Suprapubic skin (tissue), 4 donors: ENCODE measurements at regions not wholly inside any gene's neighbourhood (a gene's known extent, or its start where the extent isn't known, plus 50 kb on each side); places are given as distances from the start of the nearest gene placed in this dataset.

Source experiments
- DNase-seq, 2 donors: peaks; one replicate each; pipeline ENCODE4 v3.0.0-alpha.2; 2019; ENCODE audit warnings: low spot score in 2 of 2
- H3K27ac ChIP-seq: fragments of 200-600 bp; sonication (generic); one replicate; pipeline ENCODE4 v1.5.1; 2019
- H3K27me3 ChIP-seq: fragments of 200-600 bp; sonication (generic); one replicate; pipeline ENCODE4 v1.5.1; 2019
- H3K36me3 ChIP-seq: fragments of 200-600 bp; sonication (generic); one replicate; pipeline ENCODE4 v1.5.1; 2019
- H3K4me1 ChIP-seq: fragments of 200-600 bp; sonication (generic); one replicate; pipeline ENCODE4 v1.5.1; 2019
- H3K4me3 ChIP-seq: fragments of 200-600 bp; sonication (generic); one replicate; pipeline ENCODE4 v1.5.1; 2019; ENCODE audit warnings: mild to moderate bottlenecking
- H3K9me3 ChIP-seq: fragments of 200-600 bp; sonication (generic); one replicate; pipeline ENCODE4 v1.5.1; 2019
- CTCF ChIP-seq, 2 donors: fragments of 200-600 bp in 1 of 2; fragments of 450-650 bp in 1 of 2; sonication (generic) in 1 of 2; IDR thresholded peaks; one replicate each; pipeline ENCODE4 v1.5.1; 2016 to 2019; ENCODE audit warnings: antibody characterized with exemption in 2 of 2, mild to moderate bottlenecking in 1 of 2, moderate library complexity in 1 of 2
- EP300 ChIP-seq: sonication (generic); formaldehyde crosslinking; IDR thresholded peaks from one replicate; pipeline ENCODE4 v1.6.1; 2017; ENCODE audit warnings: antibody characterized with exemption
- POLR2A ChIP-seq, 2 donors: fragments of 450-650 bp; IDR thresholded peaks; one replicate each; pipeline ENCODE4 v1.6.1; 2017; ENCODE audit warnings: antibody characterized with exemption in 2 of 2, mild to moderate bottlenecking in 2 of 2, moderate library complexity in 2 of 2
- POLR2AphosphoS5 ChIP-seq, 3 donors: sonication (generic); formaldehyde crosslinking; IDR thresholded peaks; one replicate each; pipeline ENCODE4 v1.6.1; 2017; ENCODE audit warnings: antibody characterized with exemption in 3 of 3
- WGBS: methylation state at CpG from one replicate; pipeline ENCODE4 v1.1.5; 2018; 5-methylcytosine and 5-hydroxymethylcytosine counted together

GRCh38 chr6:26156850-26157250 is 69.6 kb downstream of the HFE start:
- no peaks in the 10 kb centered on the region for H3K9me3 ChIP-seq
- under 1% methylated on average over 18 of the region's 18 CpGs for WGBS
- no peaks in the 10 kb centered on the region for H3K36me3 ChIP-seq
- H3K27me3 ChIP-seq: no peaks in the 10 kb centered on the region
- H3K4me3 ChIP-seq: peak overlapping the region; percentile 71
- TF ChIP-seq POLR2A (IDR thresholded peaks at IDR 0.05) (peak; percentile 11 to 68), CTCF (IDR thresholded peaks at IDR 0.05) (no peak)
- peak; percentile 83 to 87 for DNase-seq
- H3K4me1 ChIP-seq: peaks cover 23% of the 10 kb centered on the region
- peak overlapping the region; percentile 89 for H3K27ac ChIP-seq

- H3K4me1 ChIP-seq: peaks cover 21% of the 10 kb centered on the region
These were observed 70.2 kb downstream of the HFE start for GRCh38 chr6:26157251-26158075.

GRCh38 chr6:26158076-26158580 is 70.9 kb downstream of the HFE start:
- Histone ChIP-seq H3K4me1 (peaks cover 17% of the 10 kb centered on the region), H3K27ac (peak overlapping the region; percentile 81), H3K27me3 (no peaks in the 10 kb centered on the region), H3K9me3 (no peaks in the 10 kb centered on the region), H3K4me3 (peak overlapping the region; percentile 71), H3K36me3 (no peaks in the 10 kb centered on the region)
- peak; percentile 86 to 88 for DNase-seq
- TF ChIP-seq POLR2A (IDR thresholded peaks at IDR 0.05) (peak; percentile 68 to 93), EP300 (no peak), POLR2AphosphoS5 (IDR thresholded peaks at IDR 0.05) (peak; percentile 84 to 98 (median 84)), CTCF (IDR thresholded peaks at IDR 0.05) (no peak)
- under 1% methylated on average over 30 of the region's 30 CpGs for WGBS

More at GRCh38 chr6:26157251-26158075, 70.2 kb downstream of the HFE start:
- peak overlapping the region; percentile 89 for H3K27ac ChIP-seq
- under 1% methylated on average over 29 of the region's 29 CpGs for WGBS
- DNase-seq: peak; percentile 77 to 86
- peak in 1 of 2 donors; percentile 27 for TF ChIP-seq POLR2A (IDR thresholded peaks at IDR 0.05)
- TF ChIP-seq CTCF (IDR thresholded peaks at IDR 0.05): no peak
- TF ChIP-seq POLR2AphosphoS5 (IDR thresholded peaks at IDR 0.05): peak in 2 of 3 donors; percentile 35 to 87
- no peak for TF ChIP-seq EP300
- no peaks in the 10 kb centered on the region for H3K36me3 ChIP-seq
- no peaks in the 10 kb centered on the region for H3K27me3 ChIP-seq
- no peaks in the 10 kb centered on the region for H3K9me3 ChIP-seq
- peak overlapping the region; percentile 71 for H3K4me3 ChIP-seq

GRCh38 chr6:26158581-26159356 is 71.5 kb downstream of the HFE start:
- Histone ChIP-seq H3K4me3 (peak overlapping the region; percentile 71), H3K27ac (peak overlapping the region; percentile 81), H3K36me3 (no peaks in the 10 kb centered on the region), H3K4me1 (peaks cover 17% of the 10 kb centered on the region), H3K9me3 (no peaks in the 10 kb centered on the region), H3K27me3 (no peaks in the 10 kb centered on the region)
- 1% methylated on average over 21 of the region's 21 CpGs for WGBS
- peak; percentile 82 to 87 for DNase-seq
- TF ChIP-seq EP300 (peak; percentile 36), POLR2A (IDR thresholded peaks at IDR 0.05) (no peak), POLR2AphosphoS5 (IDR thresholded peaks at IDR 0.05) (no peak), CTCF (IDR thresholded peaks at IDR 0.05) (no peak)
